ENCODE measurements at regions not wholly inside any gene's neighbourhood (a gene's known extent, or its start where the extent isn't known, plus 50 kb on each side); places are given as distances from the start of the nearest gene placed in this dataset.

DNA sequence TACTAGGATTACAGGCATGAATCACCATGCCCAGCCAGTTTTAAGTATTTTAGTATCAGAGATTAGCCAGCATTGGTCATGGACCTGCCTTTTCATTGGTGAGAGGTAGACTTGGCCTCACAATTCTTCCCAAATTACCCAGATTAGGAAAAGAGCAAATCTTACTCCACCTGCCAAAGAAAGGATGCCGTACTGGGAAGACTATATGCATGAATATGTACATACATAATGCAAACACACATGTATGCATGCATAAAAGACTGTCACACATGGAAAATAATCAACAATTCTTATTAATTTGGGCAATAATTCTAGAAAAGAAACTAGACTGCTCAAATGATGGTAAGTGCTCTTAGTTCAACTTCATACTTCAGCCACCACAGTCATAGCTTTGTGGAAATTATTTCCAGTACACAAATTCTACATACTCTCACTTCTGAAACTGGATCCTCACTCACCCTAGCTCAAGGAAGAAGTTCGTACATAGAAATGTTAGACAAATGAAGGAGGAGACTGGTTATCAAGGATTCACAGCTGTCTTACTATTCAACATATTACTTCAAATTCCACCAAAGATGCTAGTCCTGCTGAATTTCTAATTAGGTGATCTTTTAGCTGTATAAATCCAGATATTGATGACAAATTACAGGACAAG lies 73.7 kb downstream of the MINAR2 start:
- no peak for DNase-seq (ENCODE audit: low spot score)

DNA sequence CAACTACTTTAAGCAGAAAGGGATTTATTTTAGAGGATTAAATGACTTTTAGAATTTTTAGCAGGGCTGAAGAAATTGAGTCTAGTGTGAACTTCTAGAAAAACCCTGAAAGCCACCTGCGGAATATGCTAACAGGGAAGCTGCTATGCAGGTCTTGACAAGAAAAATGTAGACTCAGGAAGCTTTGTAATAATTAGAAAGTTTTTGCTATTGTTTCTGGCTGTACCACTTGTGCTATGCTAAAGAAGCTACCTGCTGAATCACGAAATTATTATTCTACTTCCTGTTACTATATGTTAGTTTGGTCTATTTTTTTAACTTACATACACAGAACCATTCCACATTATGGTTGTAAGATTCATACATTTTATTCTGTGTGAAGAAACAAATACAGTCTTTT lies 74.0 kb upstream of the CHSY3 start:
- no peak for DNase-seq (ENCODE audit: low spot score)

DNA sequence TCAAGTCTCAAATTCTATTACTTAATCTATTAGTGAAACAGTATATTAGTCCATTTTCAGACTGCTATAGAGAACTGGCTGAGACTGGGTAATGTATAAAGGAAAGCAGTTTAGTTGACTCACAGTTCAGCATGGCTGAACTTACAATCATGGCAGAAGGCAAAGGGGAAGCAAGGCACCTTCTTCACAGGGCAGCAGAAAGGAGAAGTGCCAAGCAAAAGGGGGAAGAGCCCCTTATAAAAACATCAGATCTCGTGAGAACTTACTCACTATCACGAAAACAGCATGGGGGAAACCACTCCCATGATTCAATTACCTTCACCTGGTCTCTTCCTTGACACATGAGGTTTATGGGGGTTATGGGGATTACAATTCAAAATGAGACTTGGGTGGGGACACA lies 67.9 kb upstream of the CHSY3 start:
- DNase-seq (ENCODE audit: low spot score): no peak

DNA sequence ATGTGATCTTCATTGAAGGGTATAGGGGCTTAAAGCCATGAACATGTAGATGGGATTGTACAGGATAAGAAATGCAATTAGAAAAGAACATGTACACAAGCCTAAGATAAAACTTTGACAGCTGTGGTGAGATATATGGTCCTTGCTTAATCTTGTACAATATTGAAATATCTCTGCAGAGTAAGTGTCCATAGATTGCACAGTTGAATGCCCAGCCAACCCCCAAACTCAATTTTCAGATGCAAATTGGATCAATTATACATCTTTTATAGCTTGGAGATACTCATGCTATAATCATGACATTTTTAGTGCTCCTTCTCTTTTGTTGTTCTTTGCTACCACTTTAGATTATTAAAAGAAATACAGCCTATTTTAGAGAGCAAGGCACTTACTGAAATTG lies 59.5 kb upstream of the CHSY3 start:
- no peak for DNase-seq (ENCODE audit: low spot score)

DNA sequence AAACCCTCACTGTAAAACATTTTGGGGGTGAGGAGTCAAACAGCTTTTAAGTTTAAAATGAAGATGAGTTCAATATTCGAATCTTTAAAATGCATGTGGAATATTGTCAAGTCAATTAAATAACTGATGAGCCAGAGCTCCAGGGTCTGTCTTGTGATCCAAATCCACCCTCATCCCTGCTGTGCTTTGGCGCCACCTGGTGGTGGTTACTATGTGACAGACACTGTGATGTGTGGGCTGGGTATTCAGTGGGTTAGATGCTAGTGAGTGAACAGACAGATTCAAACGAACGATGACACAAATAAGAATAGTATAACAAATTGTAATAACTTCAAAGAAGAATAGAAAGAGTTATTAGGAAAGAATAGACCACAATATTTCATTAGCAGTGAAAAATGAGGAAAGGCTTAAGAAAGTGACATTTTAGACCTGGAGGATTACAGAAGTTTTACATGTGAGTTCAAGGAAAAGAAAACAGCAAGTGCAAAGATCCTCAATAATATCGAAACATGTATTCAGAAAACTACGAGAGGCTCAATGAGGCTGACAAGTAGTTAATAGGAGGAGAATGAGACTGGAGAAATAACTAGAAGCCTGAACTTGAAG lies 51.4 kb upstream of the CHSY3 start:
- DNase-seq (ENCODE audit: low spot score): peak; percentile 81

DNA sequence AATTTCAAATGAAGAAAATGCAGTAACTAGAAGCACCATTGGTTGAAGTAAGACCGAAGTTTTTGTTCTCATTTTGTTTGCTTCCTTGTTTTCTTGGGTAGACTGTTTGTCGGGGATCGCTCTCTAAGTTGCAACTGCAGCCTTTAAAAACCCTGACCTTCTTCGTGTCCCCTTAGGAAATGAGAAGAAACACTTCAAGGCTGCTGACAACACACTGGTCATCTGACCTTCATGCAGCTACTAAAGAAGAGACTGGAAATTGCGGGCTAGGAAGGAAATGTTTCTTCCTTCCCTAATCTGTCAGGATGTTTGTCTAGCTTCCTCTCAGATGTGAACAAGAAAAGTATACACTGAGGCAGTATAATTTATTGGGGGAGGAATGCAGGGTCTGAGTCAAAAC lies 50.7 kb upstream of the CHSY3 start:
- DNase-seq (ENCODE audit: low spot score): no peak
